Esophagus squamous epithelium (tissue), 5 donors: ENCODE measurements at regions not wholly inside any gene's neighbourhood (a gene's known extent, or its start where the extent isn't known, plus 50 kb on each side); places are given as distances from the start of the nearest gene placed in this dataset.

ENCODE experiments used
- DNase-seq: peaks from one replicate; lab custom pipeline; 2025; lab: John Stamatoyannopoulos, UW
- H3K27ac ChIP-seq, 4 donors: fragments of 200-600 bp; sonication (generic); one replicate each; pipeline ENCODE4 v1.5.1; 2016 to 2019; ENCODE audit warnings: mild to moderate bottlenecking in 1 of 4
- H3K27me3 ChIP-seq, 4 donors: fragments of 200-600 bp; sonication (generic); 1 replicate in 3 of 4; 2 replicates in 1 of 4; pipeline versions ENCODE4 v1.5.1 to v1.6.0; 2017 to 2021; ENCODE audit warnings: antibody characterized with exemption in 1 of 4
- H3K36me3 ChIP-seq, 3 donors: fragments of 200-600 bp; sonication (generic); one replicate each; pipeline ENCODE4 v1.5.1; 2016 to 2019
- H3K4me1 ChIP-seq, 3 donors: fragments of 200-600 bp; sonication (generic); one replicate each; pipeline ENCODE4 v1.5.1; 2017 to 2019
- H3K4me3 ChIP-seq, 4 donors: fragments of 200-600 bp; sonication (generic); 1 replicate in 3 of 4; 2 replicates in 1 of 4; pipeline ENCODE4 v1.5.1; 2016 to 2019; ENCODE audit warnings: mild to moderate bottlenecking in 2 of 4, moderate library complexity in 1 of 4
- H3K9me3 ChIP-seq, 3 donors: fragments of 200-600 bp; sonication (generic); one replicate each; pipeline ENCODE4 v1.5.1; 2016 to 2019
- POLR2A ChIP-seq, 4 donors: fragments of 450-650 bp; IDR thresholded peaks; one replicate each; pipeline ENCODE4 v1.6.1; 2017; ENCODE audit warnings: antibody characterized with exemption in 4 of 4, mild to moderate bottlenecking in 4 of 4, moderate library complexity in 3 of 4
- WGBS, 2 donors: methylation state at CpG; one replicate each; pipeline ENCODE4 v1.1.5; 2018; 5-methylcytosine and 5-hydroxymethylcytosine counted together
- intact Hi-C: fragments of 100-400 bp; cut with DNase I; formaldehyde crosslinking; loops from one replicate; pipeline ENCODE4 v1.15.0; 2022
- TF ChIP-seq, protein P1 (sequence below), 6 experiments: fragments of 450-650 bp in 4 of 6; fragments of 200-600 bp in 2 of 6; sonication (generic) in 2 of 6; IDR thresholded peaks; one replicate each; pipeline ENCODE4 v1.5.1; 2016 to 2019; ENCODE audit warnings: antibody characterized with exemption in 6 of 6, mild to moderate bottlenecking in 4 of 6, moderate library complexity in 4 of 6
- donor health status: DM: yes; HTN: yes; CAD: no.

DNA sequence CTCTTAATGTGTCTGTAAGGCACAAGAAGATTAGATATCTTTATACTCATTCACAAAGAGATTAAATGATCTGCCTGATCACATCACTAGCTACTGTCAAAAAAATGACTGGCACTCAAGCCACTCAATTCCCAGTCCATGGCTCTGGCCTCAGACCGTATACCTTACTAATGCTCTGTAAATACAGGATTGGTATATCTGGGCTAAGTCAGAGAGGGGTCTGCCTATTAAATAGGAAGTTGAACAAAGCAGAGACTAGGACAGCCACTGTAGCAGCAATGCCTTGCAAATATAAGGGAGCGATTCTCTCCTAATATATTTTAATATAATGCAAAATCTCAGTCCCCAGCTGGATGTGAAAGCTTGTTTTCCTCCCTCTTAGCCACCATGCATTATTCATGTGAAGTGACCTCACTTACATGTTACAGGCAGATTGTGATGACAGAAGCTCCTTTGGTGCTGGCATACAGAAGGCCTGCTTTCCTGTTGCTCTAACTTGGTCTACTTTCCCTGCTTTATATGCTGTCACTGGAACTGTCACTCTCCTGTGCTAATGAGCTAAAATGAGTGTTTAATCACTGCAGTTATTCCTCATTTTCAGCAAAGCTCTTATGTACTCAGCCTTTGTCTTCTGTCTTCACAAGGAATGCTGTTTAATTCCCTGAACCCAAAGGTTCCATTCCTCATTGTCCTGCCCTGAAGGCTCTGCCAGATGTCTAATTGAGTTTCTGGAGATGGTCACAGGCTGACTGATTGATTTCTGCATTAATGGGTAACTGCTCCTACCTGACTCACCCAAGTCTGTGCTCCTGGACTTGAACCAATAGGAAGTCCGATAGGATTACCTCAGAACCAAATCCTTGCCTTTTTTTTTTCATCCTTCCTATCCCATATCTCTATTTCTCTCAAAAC is 578.2 kb downstream of the KLHL13 start:
- Histone ChIP-seq H3K27ac (no peak overlapping the region), H3K27me3 (no peaks in the 10 kb centered on the region), H3K4me1 (no peaks in the 10 kb centered on the region), H3K4me3 (no peak overlapping the region), H3K36me3 (no peaks in the 10 kb centered on the region), H3K9me3 (no peaks in the 10 kb centered on the region)
- DNase-seq: no peak
- WGBS, 2 donors: 55 to 61% methylated on average over 3 of the region's 3 CpGs
- TF ChIP-seq, protein P1, sequence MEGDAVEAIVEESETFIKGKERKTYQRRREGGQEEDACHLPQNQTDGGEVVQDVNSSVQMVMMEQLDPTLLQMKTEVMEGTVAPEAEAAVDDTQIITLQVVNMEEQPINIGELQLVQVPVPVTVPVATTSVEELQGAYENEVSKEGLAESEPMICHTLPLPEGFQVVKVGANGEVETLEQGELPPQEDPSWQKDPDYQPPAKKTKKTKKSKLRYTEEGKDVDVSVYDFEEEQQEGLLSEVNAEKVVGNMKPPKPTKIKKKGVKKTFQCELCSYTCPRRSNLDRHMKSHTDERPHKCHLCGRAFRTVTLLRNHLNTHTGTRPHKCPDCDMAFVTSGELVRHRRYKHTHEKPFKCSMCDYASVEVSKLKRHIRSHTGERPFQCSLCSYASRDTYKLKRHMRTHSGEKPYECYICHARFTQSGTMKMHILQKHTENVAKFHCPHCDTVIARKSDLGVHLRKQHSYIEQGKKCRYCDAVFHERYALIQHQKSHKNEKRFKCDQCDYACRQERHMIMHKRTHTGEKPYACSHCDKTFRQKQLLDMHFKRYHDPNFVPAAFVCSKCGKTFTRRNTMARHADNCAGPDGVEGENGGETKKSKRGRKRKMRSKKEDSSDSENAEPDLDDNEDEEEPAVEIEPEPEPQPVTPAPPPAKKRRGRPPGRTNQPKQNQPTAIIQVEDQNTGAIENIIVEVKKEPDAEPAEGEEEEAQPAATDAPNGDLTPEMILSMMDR (IDR thresholded peaks at IDR 0.05): no peak
- no peak for TF ChIP-seq POLR2A (IDR thresholded peaks at IDR 0.05)
- intact Hi-C loops: no loop called here

DNA sequence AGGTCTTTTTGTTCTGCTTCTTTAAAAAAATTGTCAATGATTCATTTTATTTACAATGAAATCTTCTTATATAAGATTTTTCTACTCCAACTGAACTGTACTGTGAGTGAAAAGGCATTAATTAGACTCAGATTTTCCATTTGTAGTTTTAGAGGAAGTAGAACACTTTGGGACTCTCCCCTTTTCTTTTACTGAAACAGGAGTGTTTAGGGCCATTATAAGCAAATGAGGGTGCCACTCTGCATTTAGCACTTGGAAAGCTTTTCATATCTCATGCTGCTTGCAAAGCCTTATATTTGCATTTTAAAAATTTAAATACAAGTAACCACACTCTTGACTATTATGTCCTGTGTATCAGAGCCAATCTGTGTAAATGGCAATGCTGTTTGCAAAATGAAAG is 584.3 kb downstream of the KLHL13 start:
- DNase-seq: no peak
- Histone ChIP-seq H3K36me3 (no peaks in the 10 kb centered on the region), H3K27me3 (no peaks in the 10 kb centered on the region), H3K27ac (no peak overlapping the region), H3K9me3 (no peaks in the 10 kb centered on the region), H3K4me1 (no peaks in the 10 kb centered on the region), H3K4me3 (no peak overlapping the region)
- TF ChIP-seq, protein P1 (IDR thresholded peaks at IDR 0.05): no peak
- no peak for TF ChIP-seq POLR2A (IDR thresholded peaks at IDR 0.05)
- intact Hi-C loops: no loop called here

DNA sequence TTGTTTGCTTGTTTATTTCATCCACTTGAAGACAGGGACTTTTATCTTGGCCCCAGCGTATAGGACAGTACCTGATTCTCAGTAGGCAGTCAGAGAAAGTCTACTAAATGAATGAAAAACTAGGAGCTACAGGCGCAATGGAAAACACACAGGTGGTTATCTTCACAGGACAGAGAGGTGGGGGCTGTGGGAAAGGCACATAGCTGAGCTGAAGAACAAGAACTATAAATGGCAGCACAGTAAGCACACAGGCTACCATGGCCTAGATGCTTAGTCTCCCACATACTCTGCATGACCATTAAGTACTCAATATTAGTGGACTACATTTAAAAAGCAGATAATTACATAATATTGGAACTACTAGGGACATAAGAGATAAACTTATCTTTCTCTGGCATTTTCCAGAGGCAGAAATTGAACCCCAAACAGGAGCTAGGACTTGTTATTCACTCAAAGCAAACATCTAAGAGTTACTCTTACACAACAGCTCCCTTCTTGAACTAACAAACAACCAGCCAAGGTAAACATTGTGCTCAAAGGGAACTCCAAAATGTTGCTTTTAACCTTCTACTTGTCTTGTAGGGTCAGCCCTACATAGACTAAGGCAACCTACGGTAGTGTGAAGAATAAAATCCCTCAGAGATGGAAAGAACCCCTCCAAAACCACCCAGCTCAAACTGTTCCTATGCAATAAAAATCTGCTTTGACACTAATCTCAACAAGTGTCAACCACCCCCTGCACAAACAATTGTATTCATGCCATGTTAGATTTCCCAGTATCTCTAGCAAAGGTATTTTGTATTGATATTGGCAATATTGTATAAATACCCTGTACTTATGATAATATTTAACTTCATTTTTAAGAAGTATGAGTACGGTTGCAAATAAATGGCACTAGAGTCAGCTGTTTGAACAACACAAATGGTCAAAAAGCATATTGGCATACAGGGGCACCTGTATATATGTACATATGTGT is 593.6 kb downstream of the KLHL13 start:
- H3K4me3 ChIP-seq: no peak overlapping the region
- TF ChIP-seq, protein P1 (IDR thresholded peaks at IDR 0.05): no peak
- TF ChIP-seq POLR2A (IDR thresholded peaks at IDR 0.05): no peak
- H3K27ac ChIP-seq: no peak overlapping the region
- H3K27me3 ChIP-seq: no peaks in the 10 kb centered on the region
- no peaks in the 10 kb centered on the region for H3K36me3 ChIP-seq
- H3K4me1 ChIP-seq: no peaks in the 10 kb centered on the region
- DNase-seq: no peak
- H3K9me3 ChIP-seq: no peaks in the 10 kb centered on the region
- intact Hi-C loops: no loop called here
- WGBS, 2 donors: 72 to 94% methylated on average over 3 to 4 of the region's 4 CpGs

DNA sequence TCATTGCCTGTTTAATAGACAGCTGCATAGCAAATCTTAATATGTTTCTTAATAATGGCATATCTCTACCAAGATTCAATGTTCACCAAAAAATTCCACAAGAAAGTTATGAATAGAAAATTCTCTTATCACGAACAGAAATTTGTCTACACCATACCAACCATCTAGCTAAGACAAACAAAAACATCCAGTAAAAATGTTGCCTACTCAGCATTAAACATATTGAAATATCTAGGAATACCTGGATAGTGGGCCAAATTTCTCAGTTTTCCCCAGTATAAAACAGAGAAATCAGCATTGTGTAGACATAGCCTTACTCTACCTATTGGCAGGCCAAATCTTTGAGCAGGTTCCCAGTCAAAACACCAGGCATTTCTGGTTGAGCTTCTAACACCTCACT is 598.6 kb downstream of the KLHL13 start:
- no peak for DNase-seq
- Histone ChIP-seq H3K4me1 (no peaks in the 10 kb centered on the region), H3K27ac (no peak overlapping the region), H3K4me3 (no peak overlapping the region), H3K27me3 (no peaks in the 10 kb centered on the region), H3K36me3 (no peaks in the 10 kb centered on the region), H3K9me3 (no peaks in the 10 kb centered on the region)
- TF ChIP-seq, protein P1 (IDR thresholded peaks at IDR 0.05): no peak
- TF ChIP-seq POLR2A (IDR thresholded peaks at IDR 0.05): no peak
- intact Hi-C loops: no loop called here
- WGBS, 2 donors: 56 to 91% methylated on average over 1 of the region's 1 CpG

DNA sequence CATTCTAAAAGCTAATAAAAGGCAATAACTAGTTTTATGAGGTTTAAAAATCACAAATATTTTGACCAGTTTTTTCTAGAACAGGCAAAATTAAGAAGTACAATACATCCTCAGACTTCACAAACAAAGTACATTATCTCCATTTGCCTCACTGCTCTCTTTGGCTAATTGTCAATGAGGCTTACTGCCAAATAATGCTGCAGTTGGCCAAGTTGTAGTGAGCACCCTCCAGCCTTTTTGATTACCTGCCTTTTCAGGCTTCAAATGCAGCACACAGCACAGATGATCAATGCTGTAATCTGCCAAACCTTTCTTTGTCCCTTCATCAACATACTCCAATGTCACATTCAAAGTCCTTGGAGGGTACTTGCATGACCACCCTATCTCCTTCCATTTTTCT is 605.2 kb downstream of the KLHL13 start:
- DNase-seq: no peak
- intact Hi-C loops: no loop called here
- H3K4me1 ChIP-seq: no peaks in the 10 kb centered on the region
- H3K27ac ChIP-seq: no peak overlapping the region
- no peak for TF ChIP-seq POLR2A (IDR thresholded peaks at IDR 0.05)
- TF ChIP-seq, protein P1 (IDR thresholded peaks at IDR 0.05): no peak
- H3K4me3 ChIP-seq: no peak overlapping the region
- H3K36me3 ChIP-seq: no peaks in the 10 kb centered on the region
- no peaks in the 10 kb centered on the region for H3K27me3 ChIP-seq
- H3K9me3 ChIP-seq: no peaks in the 10 kb centered on the region
